Activated CD4-positive, alpha-beta T cell treated with anti-CD3 and anti-CD28 coated beads, Interleukin-2, amount 10 ng/mL, durations not matched to agents 7 days and 5 days (primary cell): ENCODE measurements at regions not wholly inside any gene's neighbourhood (a gene's known extent, or its start where the extent isn't known, plus 50 kb on each side); places are given as distances from the start of the nearest gene placed in this dataset.
"Not testable (repeated sequence)": the region's sequence is repeated elsewhere in the genome, so short reads cannot be mapped to it uniquely, and the experiment has no call there.

Source experiments
- CTCF ChIA-PET: fragments of 350-600 bp; sonication (Branson Sonifier 250); formaldehyde crosslinking; loops from one replicate; lab custom pipeline; 2021; ENCODE audit warnings: antibody characterized with exemption; lab: Charles Lee
- POLR2A ChIA-PET: fragments of 350-600 bp; sonication (Branson Sonifier 250); formaldehyde crosslinking; loops from one replicate; lab custom pipeline; 2021; ENCODE audit warnings: antibody characterized with exemption; lab: Charles Lee
- DNase-seq: peaks from one replicate; pipeline ENCODE4 v3.0.0-alpha.2; 2020
- H3K27ac Mint-ChIP-seq: one replicate; pipeline ENCODE4 v1.8.0; 2021; ENCODE audit warnings: mild to moderate bottlenecking, moderate library complexity, mixed read lengths
- H3K27me3 Mint-ChIP-seq: one replicate; pipeline ENCODE4 v1.8.0; 2021; ENCODE audit warnings: mixed read lengths
- H3K36me3 Mint-ChIP-seq: one replicate; pipeline ENCODE4 v1.8.0; 2021; ENCODE audit warnings: low read depth, mixed read lengths
- H3K4me1 Mint-ChIP-seq: one replicate; pipeline ENCODE4 v1.8.0; 2021; ENCODE audit warnings: mixed read lengths
- H3K4me3 Mint-ChIP-seq: one replicate; pipeline ENCODE4 v1.8.0; 2021; ENCODE audit warnings: mild to moderate bottlenecking, moderate library complexity, mixed read lengths
- H3K9me3 Mint-ChIP-seq: one replicate; pipeline ENCODE4 v1.8.0; 2021; ENCODE audit warnings: mixed read lengths

DNA sequence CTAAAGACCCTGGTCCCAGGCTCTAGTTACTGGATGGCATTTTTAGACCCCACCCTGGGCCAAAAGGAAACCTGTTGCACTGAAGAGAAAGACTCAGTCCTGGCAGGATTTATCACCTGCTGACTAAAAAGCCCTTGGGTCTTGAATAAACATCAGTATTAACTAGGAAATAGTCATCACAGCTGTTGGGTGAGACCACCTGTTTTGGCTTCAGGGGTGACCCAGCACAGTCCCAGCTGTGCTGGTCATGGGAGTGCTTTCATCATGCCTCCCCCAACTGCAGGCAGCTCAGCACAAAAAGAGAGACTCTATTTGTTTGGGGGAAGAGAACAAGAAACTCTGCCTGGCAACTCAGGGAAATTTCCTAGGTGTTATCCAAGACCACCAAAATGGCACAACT, 903.2 kb downstream of the C4orf33 start:
- no peak for DNase-seq
- CTCF ChIA-PET: no interaction called here
- H3K27me3 Mint-ChIP-seq: no peaks in the 10 kb centered on the region
- no peak overlapping the region for H3K4me3 Mint-ChIP-seq
- POLR2A ChIA-PET: no interaction called here
- H3K27ac Mint-ChIP-seq: no peak overlapping the region
- no peaks in the 10 kb centered on the region for H3K36me3 Mint-ChIP-seq
- no peaks in the 10 kb centered on the region for H3K4me1 Mint-ChIP-seq
- H3K9me3 Mint-ChIP-seq: no peaks in the 10 kb centered on the region

DNA sequence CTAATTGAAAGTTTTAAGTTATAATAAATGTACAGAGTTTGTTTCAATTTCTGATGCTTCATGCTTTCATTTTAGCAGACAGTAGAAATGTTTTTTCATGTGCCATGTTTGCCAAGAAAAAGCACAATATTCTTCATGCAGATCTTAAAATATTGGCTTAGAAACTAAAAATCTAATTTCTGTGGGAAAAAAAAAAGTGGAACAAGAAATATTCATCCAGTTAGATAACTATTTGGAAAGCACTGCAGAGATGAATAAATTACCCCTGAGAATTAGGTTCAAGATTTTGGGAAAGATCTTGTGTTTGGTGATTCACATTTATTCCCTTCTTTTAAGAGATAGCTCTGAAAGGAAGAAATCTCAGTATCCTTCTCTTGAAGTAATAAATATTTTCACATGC, 912.5 kb downstream of the C4orf33 start:
- no peaks in the 10 kb centered on the region for H3K27me3 Mint-ChIP-seq
- no peak for DNase-seq
- no peaks in the 10 kb centered on the region for H3K36me3 Mint-ChIP-seq
- POLR2A ChIA-PET: interaction anchor here (0.5 kb wide), 1 partner anchor 846 kb away, joined by 5 read pairs; no protein-coding TSS in a partner anchor
- H3K9me3 Mint-ChIP-seq: no peaks in the 10 kb centered on the region
- H3K4me3 Mint-ChIP-seq: no peak overlapping the region
- H3K27ac Mint-ChIP-seq: no peak overlapping the region
- CTCF ChIA-PET: no interaction called here
- no peaks in the 10 kb centered on the region for H3K4me1 Mint-ChIP-seq

DNA sequence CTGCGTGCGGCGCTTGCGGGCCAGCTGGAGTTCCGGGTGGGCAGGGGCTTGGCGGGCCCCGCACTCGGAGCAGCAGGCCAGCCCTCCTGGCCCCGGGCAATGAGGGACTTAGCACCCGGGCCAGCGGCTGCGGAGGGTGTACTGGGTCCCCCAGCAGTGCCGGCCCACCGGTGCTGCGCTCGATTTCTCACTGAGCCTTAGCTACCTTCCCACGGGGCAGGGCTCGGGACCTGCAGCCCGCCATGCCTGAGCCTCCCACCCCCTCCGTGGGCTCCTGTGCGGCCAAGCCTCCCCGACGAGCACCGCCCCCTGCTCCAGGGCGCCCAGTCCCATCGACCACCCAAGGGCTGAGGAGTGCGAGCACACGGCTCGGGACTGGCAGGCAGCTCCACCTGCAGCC, 916.9 kb downstream of the C4orf33 start:
- H3K36me3 Mint-ChIP-seq, DNase-seq, H3K27me3 Mint-ChIP-seq, H3K4me3 Mint-ChIP-seq, H3K4me1 Mint-ChIP-seq, H3K27ac Mint-ChIP-seq, CTCF ChIA-PET, H3K9me3 Mint-ChIP-seq, POLR2A ChIA-PET: not testable (repeated sequence)

DNA sequence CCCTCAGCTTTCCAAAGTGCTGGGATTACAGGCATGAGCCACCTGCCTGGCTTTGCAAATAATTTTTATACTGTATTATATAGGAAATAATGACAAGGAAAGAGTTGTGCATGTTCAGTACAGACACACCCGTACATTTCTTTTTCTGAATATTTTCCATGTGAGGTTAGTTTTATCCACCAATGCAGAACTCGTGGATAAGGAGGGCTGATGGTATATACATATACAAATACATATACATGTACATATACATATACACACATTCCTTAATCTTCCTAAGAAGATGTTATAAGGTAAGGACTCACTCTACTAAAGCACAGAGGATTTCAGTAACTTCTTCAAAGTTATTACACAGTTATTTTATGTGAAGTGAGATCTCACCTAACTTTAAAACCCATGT, 925.8 kb downstream of the C4orf33 start:
- no peaks in the 10 kb centered on the region for H3K36me3 Mint-ChIP-seq
- no peak overlapping the region for H3K27ac Mint-ChIP-seq
- ChIA-PET POLR2A (no interaction called here), CTCF (no interaction called here)
- H3K4me1 Mint-ChIP-seq: no peaks in the 10 kb centered on the region
- H3K4me3 Mint-ChIP-seq: no peak overlapping the region
- peaks cover 2% of the 10 kb centered on the region for H3K9me3 Mint-ChIP-seq
- no peaks in the 10 kb centered on the region for H3K27me3 Mint-ChIP-seq
- DNase-seq: no peak

DNA sequence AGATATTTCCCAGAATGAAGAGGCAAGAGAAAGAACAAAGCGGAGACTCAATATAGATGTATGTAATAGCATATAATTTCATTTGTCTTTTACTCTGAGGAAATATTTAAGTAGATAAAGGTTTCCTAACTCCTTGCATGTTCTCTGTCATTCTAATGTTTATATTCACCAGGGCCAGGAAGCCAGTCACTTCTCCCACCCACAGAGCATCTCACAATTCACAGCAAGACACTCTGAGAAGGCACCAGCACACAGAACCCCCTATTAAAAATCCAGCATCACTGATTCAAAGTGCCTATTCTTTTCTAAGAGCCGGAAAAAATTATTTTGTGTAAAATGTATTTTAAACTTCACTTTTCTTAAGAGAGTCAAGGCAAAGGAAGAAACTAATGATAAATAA, 927.1 kb downstream of the C4orf33 start:
- Mint-ChIP-seq H3K4me3 (no peak overlapping the region), H3K27me3 (no peaks in the 10 kb centered on the region), H3K27ac (no peak overlapping the region), H3K9me3 (peaks cover 2% of the 10 kb centered on the region), H3K4me1 (no peaks in the 10 kb centered on the region), H3K36me3 (no peaks in the 10 kb centered on the region)
- CTCF ChIA-PET: no interaction called here
- POLR2A ChIA-PET: no interaction called here
- DNase-seq: no peak

DNA sequence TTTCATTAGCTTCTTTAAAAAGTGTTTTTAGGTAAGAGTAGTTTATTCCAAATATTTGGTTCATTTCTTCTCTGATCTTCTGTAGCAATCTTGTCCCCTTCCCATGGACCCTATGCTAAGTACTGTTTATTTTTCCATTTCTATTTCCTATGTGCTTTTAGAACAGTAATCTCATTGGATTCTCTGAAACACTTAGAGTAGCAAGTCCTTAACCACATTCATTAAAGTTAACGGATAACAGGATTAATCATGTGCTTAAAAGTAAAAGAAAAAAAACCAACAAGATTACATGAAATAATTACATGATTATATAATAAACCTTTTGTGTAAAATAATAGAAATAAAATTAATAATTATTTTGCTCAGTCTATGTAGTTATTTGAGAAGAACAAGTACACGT, 929.7 kb downstream of the C4orf33 start:
- CTCF ChIA-PET: no interaction called here
- no peak for DNase-seq
- no peak overlapping the region for H3K4me3 Mint-ChIP-seq
- H3K36me3 Mint-ChIP-seq: no peaks in the 10 kb centered on the region
- POLR2A ChIA-PET: no interaction called here
- peaks cover under 1% of the 10 kb centered on the region for H3K9me3 Mint-ChIP-seq
- H3K4me1 Mint-ChIP-seq: no peaks in the 10 kb centered on the region
- H3K27me3 Mint-ChIP-seq: peaks cover 2% of the 10 kb centered on the region
- H3K27ac Mint-ChIP-seq: no peak overlapping the region

DNA sequence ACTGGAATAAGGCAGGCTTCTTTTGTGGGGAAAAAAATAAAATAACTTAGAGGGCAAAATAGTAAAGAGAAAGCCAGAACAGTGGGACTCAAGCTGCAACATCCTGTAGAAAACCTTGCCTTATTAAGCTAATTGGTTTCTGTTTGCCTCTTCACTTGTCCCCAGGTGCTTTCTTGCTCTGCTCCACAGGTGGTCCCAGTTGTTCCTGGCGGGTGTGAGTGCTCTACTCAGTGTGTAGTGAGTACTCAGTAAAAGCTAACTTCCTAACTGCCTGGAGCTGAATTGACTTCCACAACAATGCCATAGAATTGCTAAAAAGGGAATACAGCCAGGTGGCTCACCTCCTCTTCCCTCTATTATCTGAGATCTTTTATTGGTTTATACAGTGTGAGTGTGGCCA, 930.2 kb downstream of the C4orf33 start:
- H3K36me3 Mint-ChIP-seq: no peaks in the 10 kb centered on the region
- no peak overlapping the region for H3K4me3 Mint-ChIP-seq
- H3K9me3 Mint-ChIP-seq: no peaks in the 10 kb centered on the region
- ChIA-PET CTCF (no interaction called here), POLR2A (no interaction called here)
- no peaks in the 10 kb centered on the region for H3K4me1 Mint-ChIP-seq
- peaks cover 2% of the 10 kb centered on the region for H3K27me3 Mint-ChIP-seq
- DNase-seq: no peak
- H3K27ac Mint-ChIP-seq: no peak overlapping the region

DNA sequence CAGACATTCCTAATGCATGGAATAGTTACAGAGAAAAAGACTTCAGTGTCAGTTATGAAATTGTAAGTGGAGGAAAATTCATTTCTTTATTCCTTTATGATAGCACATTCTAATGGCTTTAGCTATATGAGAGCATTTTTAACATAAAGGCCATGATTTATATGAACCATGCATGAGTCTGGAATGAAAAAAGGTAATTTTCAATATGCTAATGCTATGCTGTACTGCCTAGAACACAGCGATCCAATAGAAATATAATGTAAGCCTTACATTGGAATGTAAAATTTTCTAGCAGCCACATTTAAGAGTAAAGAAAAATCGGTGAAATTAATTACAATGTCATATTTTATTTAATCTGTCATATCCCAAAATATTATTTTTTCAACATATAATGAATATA, 932.0 kb downstream of the C4orf33 start:
- CTCF ChIA-PET: no interaction called here
- POLR2A ChIA-PET: no interaction called here
- H3K9me3 Mint-ChIP-seq: no peaks in the 10 kb centered on the region

DNA sequence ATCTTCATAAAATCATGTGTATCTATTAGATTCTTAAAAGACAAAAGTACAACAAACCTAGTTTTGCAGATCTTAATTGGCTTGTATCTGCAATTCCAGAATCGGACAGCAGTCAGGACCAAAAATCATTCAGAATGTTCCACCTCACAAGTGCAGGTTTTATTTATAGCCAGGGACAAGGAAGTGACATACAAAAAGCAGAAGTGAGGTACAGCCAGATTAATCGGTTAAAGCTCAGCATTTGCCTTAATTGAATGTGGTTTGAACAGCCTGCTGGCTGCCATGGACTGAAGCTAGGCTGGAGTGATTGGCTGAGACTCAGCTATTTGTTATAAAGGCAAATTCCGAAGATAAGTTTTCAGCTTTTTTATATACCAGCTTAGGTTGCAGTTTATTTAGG, 932.6 kb downstream of the C4orf33 start:
- DNase-seq: no peak
- Mint-ChIP-seq H3K27ac (no peak overlapping the region), H3K4me3 (no peak overlapping the region), H3K4me1 (no peaks in the 10 kb centered on the region), H3K9me3 (no peaks in the 10 kb centered on the region), H3K27me3 (peaks cover 2% of the 10 kb centered on the region), H3K36me3 (no peaks in the 10 kb centered on the region)
- ChIA-PET CTCF (no interaction called here), POLR2A (no interaction called here)

More for the DNA sequence above, 932.0 kb downstream of the C4orf33 start:
- Mint-ChIP-seq H3K4me3 (no peak overlapping the region), H3K36me3 (no peaks in the 10 kb centered on the region), H3K27me3 (peaks cover 2% of the 10 kb centered on the region), H3K4me1 (no peaks in the 10 kb centered on the region), H3K27ac (no peak overlapping the region)
- no peak for DNase-seq

DNA sequence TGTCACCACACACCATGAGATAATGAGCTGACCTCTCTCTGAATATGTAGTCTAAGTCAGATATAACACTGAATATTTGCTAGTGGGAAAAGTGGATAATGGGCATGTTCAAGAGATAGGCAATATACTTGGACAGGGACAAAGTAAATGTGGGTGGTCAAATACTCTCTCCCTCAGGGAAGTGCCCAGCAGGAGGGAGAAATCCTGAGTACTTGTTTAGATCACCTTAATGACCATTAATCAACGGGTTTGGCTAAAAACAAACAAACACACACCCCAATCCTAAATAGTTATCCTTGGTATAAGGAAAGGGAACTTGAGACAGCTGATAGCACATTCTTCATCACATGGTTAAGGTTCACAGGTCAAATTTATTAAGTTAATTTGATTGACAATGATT, 933.5 kb downstream of the C4orf33 start:
- no peaks in the 10 kb centered on the region for H3K36me3 Mint-ChIP-seq
- POLR2A ChIA-PET: no interaction called here
- CTCF ChIA-PET: no interaction called here
- no peak overlapping the region for H3K27ac Mint-ChIP-seq
- H3K27me3 Mint-ChIP-seq: peaks cover 2% of the 10 kb centered on the region
- DNase-seq: no peak
- H3K4me3 Mint-ChIP-seq: no peak overlapping the region
- no peaks in the 10 kb centered on the region for H3K9me3 Mint-ChIP-seq
- H3K4me1 Mint-ChIP-seq: no peaks in the 10 kb centered on the region

DNA sequence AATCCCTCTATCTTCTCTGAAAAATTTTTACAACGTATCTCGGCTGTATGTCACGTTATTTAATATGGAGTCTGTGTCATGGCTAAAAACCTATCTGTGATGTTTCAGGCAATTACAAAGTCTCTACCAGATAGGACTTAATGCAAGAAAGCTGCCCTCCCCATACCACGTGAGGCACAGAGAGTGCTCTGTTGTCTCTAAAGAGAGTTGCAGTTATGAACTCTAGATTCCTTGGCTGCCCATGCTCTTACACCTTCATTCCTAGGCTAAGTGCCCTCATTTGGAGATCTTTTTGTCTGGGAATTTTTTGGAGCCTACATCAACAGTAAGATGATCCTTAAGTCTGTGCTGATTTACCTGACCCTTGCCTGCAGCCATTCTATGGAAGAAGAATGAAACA, 935.9 kb downstream of the C4orf33 start:
- no peak overlapping the region for H3K4me3 Mint-ChIP-seq
- H3K9me3 Mint-ChIP-seq: no peaks in the 10 kb centered on the region
- ChIA-PET POLR2A (no interaction called here), CTCF (no interaction called here)
- no peaks in the 10 kb centered on the region for H3K4me1 Mint-ChIP-seq
- no peak overlapping the region for H3K27ac Mint-ChIP-seq
- no peaks in the 10 kb centered on the region for H3K36me3 Mint-ChIP-seq
- H3K27me3 Mint-ChIP-seq: peaks cover 2% of the 10 kb centered on the region
- DNase-seq: no peak

DNA sequence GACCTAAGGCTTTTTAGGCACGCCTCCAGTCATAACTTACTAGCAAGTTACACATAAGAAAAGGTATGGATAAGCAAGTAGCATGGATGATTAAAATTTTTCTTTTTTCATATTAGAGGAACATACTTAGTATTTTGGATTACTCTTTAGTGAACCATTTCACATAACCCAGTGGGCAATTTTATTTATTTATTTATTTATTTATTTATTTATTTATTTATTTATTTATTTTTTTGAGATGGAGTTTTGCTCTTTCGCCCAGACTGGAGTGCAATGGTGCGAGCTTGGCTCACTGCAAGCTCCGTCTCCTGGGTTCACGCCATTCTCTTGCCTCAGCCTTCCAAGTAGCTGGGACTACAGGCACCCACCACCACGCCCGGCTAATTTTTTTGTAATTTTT, 937.7 kb downstream of the C4orf33 start:
- H3K4me1 Mint-ChIP-seq, H3K27ac Mint-ChIP-seq, H3K36me3 Mint-ChIP-seq, H3K9me3 Mint-ChIP-seq, H3K4me3 Mint-ChIP-seq, CTCF ChIA-PET, POLR2A ChIA-PET, H3K27me3 Mint-ChIP-seq, DNase-seq: not testable (repeated sequence)

DNA sequence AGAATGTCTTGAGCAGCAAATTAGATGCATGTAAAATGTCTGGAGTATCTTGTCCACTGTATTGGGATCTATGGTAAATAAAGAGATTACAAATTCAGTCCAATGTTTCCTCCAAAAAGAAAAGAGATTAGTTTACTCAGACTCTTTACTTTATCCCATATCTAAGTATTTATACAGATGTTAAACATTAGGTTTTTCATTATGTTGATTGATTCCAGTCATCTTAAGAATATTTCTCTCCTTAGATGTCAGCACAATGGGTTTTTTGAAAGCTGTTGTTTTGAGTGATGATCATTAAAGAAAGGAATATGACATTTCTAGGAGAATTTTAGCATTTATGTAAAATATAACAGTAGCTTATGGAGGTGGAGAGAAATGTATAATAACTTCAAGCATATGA, 938.9 kb downstream of the C4orf33 start:
- POLR2A ChIA-PET: no interaction called here

DNA sequence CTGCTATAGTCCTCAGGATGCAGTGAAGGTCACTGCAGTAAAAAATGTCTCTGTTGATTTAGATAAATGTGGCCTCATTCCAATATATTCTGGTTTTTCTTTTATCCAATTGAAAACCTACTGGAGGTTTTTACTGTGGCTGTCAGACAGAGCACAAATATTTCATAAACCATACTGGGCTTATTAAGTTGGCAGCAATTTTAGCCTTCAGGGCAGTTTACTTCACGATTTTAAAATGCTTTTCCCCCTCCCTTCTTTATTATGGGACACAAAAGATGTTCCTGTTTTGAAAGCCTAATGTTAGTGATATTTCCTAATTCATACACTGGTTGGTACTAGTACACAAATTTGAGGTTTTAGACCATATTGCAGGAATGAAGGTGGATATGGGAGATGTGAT, 939.4 kb downstream of the C4orf33 start:
- no peak overlapping the region for H3K4me3 Mint-ChIP-seq
- H3K36me3 Mint-ChIP-seq: no peaks in the 10 kb centered on the region
- no peaks in the 10 kb centered on the region for H3K4me1 Mint-ChIP-seq
- POLR2A ChIA-PET: no interaction called here
- H3K27ac Mint-ChIP-seq: no peak overlapping the region
- H3K9me3 Mint-ChIP-seq: no peaks in the 10 kb centered on the region
- no peak for DNase-seq
- CTCF ChIA-PET: no interaction called here
- no peaks in the 10 kb centered on the region for H3K27me3 Mint-ChIP-seq

More for the DNA sequence above, 938.9 kb downstream of the C4orf33 start:
- CTCF ChIA-PET: no interaction called here
- Mint-ChIP-seq H3K36me3 (no peaks in the 10 kb centered on the region), H3K4me3 (no peak overlapping the region), H3K27ac (no peak overlapping the region), H3K27me3 (no peaks in the 10 kb centered on the region), H3K4me1 (no peaks in the 10 kb centered on the region), H3K9me3 (no peaks in the 10 kb centered on the region)
- DNase-seq: no peak
